ENCODE measurements at regions not wholly inside any gene's neighbourhood (a gene's known extent, or its start where the extent isn't known, plus 50 kb on each side); places are given as distances from the start of the nearest gene placed in this dataset.
"Not testable (repeated sequence)": the region's sequence is repeated elsewhere in the genome, so short reads cannot be mapped to it uniquely, and the experiment has no call there.

DNA sequence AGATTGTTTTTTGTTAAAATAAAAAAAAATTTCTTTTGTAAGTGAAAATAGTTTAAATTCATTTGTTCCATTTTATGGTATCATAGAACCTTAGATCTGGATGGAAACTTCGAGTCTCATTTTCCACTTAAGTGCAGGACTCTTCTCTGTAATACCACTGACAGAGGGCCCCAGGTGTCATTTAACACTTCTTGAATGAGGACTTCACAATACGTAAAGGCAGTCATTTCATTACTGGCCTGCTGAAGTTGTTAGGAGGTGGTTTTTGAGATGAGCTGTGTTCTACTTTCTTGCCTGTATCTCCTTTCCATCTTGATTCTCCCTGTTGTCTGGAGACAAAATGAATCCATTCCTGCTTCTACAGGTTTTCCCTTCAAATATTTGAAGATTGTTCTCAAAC is 455.3 kb downstream of the DMRT2 start:
- no peak for DNase-seq

DNA sequence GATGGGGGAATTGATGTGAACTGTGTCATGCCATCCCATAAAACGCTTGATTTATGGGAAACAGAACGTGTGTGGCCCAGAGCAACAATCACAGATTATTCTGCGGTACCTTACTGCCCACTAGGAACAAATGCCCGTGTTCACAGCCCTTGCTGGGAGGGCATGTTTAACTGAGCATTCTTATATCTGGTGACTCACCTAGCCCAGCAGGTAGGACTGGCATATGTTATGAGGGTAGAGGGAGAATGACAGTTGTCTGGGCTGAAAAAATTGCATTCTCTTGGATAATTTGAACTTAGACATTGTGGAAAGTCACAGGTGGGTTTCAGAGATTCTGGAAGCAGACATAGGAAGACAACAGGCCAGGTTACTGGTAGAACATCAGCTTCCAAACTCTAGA is 460.6 kb downstream of the DMRT2 start:
- DNase-seq, result no peak

DNA sequence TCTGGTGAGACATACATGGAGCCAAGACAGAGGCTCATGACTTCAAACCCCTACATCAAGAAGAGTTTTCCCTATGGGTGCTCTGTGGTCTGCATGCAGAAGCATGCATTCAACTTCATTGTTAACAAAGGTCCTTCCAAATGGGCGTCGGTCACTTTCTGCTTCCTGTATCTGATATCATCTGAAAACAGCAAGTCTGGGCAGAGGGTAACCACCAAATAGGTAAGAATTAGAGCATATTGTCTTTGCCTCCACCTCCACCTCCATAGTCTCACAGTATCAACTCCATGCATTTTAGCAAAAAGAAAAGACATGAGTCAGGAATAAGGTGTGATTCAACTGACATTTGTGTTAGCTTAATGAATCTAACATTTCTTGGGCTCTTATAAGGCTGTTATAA is 462.9 kb downstream of the DMRT2 start:
- DNase-seq, result no peak

DNA sequence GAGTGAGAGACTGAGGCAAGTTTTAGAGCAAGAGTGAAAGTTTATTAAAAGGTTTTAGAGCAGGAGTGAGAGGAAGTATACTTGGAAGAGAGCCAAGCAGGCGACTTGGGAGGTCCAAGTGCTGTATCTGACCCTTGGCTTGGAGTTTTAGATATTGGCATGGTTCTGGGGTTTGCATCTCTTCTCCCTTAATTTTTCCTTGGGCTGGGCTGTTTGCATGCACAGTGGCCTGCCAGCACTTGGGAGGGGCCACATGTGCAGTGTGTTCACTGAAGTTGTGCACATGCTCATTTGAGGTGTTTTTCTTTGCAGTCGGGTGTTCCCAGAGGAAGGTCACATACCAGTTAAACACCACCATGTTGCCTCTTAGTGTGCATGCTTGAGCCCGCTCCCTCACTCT is 464.1 kb downstream of the DMRT2 start:
- DNase-seq, result no peak

DNA sequence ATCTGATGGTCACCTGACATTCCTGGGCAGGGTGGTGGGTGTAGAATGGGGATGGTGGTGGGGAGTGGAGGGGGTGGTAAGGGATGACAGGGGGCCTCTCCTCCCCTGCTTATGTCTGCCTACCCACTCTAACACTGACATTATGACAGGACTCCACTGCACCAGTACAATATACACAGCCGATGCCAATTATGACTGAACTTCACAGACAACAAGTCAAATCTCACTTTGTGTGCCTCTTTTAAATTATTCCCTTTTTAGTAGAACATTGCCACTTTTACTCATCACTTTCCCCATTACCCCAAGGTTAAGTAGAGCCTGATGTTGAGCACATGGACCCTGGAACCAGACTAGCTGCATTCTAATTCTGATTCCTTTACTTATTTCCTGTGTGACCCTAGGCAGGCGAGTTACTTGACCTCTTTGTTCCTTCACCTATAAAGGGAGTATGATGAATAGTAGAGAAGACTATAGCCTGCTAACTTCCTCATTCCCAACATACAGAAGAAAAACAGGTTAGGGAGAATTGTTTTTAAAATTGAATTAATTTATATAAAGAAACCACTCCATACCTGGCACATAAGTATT is 464.7 kb downstream of the DMRT2 start:
- DNase-seq, result no peak

DNA sequence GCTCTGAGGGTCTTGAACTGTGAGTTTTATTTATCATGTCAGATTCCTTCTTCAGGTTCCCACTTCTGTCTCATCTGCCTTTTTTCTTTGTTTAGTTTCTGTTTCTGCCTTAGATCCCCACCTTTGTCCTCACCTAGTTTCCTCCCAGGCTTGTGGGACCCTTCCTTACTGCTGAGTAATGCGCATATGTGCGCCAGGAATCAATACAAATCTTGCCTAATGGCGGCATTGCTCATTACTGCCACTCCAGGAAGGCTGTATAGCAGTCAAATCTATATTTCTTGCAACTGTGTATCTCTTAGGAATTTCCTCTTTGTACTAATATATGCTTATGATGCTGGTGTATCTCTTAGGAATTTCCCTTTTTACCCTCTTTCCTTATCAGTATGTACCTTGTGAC is 465.4 kb downstream of the DMRT2 start:
- DNase-seq, result no peak

DNA sequence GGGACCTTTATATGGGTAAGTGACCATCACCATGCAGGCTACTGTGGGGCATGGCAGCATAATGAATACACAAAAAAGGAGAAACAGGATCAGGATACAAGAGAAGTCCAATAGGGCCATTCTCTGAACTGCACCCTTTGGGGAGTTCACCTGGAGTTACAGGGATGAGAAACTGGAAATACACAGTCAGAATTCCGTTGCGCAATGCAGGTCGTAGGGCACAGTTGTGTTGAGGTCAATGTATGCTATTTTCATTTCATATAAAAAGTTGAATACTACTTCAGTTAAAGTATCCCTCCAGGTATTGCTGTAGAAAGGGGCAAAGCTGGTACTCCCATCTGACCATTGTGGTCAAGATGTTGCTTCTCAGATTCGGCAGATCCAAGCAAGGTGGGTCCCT is 471.4 kb downstream of the DMRT2 start:
- no peak for DNase-seq

DNA sequence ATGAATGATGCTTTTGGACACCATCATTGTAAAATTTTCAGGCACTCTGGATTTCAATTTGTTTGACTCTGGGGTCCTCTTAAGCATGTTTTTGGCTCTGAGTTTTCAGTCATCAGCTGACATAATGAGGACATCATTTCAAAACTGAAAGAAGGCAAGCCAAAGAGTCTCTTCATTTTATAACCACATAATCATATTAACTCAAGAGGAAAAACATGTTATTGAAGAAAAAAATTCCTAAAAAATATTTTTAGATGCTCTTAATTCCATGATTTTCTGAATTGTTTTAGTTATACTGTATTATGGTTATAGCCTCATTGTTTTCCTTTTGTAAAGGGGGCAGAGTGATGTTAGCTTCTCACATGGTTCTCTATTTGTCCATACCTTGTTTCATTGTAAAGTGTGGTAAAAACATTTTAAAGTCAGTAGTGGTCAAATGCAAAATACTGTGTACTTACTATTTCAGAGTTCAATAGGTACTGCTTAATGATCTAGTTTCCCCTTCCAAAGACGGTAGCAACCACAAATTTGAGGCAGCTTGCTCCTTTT is 472.1 kb downstream of the DMRT2 start:
- DNase-seq, result no peak

DNA sequence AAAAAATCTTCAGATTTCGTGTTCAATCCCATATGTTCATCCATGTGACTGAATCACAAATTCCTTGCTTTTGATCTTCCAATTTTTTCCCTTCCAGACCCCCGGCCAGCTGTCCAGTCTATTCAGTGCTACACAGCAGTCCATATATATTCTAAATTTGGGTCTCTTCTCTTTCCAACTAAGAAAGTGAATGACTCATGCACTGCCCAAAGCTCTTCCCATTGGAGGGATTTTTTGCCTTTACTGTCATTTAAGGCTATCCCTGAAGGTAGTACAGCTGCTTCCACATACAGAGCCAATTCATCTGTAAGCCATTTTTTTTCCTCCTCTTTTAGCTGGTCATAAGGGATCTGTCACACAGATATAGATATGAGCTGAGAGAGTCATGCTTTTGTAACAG is 478.3 kb downstream of the DMRT2 start:
- DNase-seq, result no peak

DNA sequence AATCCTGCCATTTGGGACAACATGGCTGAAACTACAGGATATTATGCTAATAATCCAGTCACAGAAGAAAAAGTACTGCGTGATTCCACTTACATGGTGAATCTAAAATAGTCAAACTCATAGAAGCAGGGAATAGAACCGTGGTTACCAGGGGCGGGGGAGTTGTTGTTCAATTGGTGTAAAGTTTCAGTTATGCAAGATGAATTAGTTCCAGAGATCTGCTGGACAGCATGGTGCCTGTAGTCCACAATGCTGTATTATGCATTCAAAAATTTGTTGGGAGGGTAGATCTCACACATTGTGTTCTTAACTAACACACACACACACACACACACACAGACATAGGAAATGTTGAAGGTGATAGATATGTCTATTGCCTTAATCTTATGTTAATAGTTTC is 480.5 kb downstream of the DMRT2 start:
- DNase-seq, result no peak

DNA sequence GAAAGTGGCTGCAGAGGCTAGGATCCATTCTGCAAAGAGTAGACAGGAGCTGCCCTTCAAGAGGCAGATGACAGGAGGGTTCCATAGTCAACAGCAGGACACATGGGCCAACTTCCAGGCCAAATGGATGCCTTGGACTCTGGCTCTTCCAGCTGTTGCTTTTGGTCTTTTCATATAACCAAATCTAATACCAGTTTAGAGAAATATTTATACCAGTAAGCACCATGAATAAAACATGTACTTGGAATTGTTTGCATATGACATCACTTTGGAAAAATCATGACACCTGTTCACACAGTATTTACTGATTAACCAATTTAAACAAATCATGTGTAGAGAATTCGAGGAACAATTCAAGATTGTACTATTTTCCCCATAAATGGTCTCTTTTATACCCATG is 481.3 kb downstream of the DMRT2 start:
- DNase-seq, result no peak

DNA sequence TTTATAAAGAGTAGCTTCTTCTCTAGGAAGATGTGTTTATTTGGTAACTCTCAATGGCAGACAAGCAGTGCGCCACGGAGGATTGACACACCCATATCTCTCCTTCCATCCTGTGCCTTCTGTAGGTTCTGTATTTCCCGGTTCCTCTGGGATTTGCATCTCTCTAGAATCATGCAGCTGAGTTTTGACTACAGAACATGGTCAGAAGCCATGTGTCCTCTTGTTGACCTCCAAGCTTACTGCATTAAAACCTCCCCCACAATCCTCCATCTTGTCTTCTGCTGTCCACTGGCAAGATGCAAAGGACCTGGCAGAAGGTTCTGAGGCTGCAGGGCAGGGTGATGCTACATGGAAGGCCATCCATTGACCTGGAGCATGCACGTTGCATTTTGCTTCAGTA is 482.0 kb downstream of the DMRT2 start:
- no peak for DNase-seq

DNA sequence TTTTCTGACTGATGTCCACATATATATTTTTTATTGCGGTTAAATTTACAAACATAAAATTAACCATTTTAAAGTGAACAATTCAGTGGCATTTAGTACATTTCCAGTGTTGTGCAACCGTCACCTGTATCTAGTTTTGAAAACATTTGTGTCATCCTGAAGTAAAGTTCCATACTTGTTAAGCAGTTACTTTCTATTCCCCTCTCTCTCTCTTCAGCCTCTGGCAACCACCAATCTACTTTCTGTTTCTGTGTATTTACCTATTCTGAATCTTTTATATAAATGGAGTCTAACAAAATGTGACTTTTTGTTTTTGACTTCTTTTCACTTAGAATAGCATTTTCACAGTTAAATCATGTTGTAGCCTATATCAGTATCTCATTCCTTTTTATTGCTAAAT is 480.1 kb upstream of the SMARCA2 start:
- no peak for DNase-seq

DNA sequence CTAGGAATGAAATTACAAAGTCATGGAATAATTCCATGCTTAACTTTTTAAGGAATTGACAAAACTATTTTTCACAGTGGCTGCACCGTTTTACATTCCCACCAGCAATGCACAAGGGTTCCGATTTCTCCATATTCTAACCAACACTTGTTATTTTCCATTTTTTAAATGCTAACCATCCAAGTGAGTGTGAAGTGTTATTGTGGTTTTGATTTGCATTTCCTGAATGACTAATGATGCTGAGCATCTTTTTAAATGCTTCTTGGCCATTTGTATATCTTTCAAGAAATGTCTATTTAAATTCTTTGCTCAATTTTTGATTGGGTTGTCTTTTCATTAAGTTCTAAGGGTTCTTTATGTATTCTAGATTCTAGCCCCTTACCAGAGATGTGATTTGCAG is 479.5 kb upstream of the SMARCA2 start:
- DNase-seq, result no peak

DNA sequence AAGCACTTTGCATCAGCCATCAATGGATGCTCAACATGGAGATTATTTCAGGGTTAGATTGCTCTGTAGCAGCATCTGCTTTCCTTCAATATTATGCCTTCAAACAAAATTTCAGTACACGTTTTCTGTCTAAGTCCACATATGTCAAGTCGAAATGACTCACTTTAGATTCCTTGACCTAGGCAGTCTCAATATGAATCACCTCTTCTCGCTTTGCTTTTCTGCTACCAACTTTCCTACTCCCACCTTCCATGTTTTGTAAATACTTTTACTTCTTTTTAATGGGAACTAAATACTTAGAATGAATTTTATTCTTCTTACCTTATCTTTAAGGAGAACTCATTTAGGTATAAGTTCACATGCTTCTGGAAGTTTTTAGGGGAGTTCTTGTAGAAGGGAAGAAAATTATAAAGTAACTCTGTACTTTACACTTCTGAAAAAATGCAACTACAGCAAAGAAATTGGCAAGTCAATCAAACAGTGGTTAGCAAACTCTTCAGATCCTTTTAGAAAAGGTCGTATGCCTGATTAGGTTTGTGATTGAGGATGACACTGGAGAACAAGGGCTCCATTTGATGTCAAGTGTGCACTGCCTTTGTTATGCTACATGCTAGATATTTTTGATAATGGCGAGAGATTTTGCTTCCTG is 478.5 kb upstream of the SMARCA2 start:
- no peak for DNase-seq

DNA sequence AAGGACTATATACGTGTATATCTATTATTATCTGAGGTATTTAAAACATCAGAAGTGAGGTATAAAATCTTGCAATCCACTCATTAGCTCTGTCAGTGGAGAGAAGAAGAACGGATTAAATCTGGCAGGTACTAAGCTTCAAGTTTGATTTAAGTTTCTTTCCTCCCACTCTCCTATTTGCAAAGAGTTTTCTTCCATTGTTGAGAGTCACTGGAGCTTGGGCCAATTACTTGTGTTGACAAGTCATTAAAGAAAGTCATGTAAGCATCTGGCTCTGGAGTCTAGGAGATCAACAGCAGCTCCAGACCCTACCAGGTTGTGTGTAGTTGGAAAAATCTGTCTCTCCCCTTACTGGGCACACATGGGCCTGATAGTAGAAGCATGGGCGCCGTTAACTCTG is 476.8 kb upstream of the SMARCA2 start:
- DNase-seq, result no peak

DNA sequence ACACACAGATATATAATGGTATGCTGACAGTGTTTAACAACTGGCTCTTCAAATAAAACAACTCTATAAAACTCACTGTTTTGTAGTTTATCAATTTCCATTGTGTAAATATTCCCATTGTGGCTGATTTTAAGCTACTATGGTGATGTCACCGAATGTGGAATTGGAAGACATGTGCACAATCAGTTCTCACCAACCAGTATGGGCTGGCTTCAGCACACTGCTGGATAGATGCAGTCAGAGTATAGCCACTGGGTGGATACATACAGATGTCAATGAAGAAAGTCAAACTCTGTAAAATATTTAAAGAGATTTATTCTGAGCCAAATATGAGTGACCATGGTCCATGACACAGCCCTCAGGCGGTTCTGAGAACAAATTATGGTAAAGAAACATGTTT is 475.9 kb upstream of the SMARCA2 start:
- DNase-seq, result no peak

DNA sequence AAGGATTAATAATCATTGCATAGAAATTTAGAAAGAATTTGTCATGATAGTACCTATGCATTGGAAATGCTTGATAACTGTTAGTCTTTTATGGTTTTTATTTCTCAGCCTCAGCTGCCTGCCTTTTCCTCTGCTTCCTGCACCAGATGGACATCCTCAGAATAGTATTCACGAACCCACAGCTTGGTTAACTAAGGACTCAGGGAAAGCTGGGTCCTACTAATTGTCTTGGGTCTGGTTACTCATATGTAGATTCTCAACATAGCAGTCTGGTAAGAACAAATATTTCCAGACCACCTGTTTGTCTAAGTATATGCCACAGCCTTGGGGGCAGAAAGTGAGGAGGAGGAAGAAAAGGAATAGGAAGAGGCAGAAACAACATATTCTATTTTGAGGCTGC is 464.5 kb upstream of the SMARCA2 start:
- no peak for DNase-seq

DNA sequence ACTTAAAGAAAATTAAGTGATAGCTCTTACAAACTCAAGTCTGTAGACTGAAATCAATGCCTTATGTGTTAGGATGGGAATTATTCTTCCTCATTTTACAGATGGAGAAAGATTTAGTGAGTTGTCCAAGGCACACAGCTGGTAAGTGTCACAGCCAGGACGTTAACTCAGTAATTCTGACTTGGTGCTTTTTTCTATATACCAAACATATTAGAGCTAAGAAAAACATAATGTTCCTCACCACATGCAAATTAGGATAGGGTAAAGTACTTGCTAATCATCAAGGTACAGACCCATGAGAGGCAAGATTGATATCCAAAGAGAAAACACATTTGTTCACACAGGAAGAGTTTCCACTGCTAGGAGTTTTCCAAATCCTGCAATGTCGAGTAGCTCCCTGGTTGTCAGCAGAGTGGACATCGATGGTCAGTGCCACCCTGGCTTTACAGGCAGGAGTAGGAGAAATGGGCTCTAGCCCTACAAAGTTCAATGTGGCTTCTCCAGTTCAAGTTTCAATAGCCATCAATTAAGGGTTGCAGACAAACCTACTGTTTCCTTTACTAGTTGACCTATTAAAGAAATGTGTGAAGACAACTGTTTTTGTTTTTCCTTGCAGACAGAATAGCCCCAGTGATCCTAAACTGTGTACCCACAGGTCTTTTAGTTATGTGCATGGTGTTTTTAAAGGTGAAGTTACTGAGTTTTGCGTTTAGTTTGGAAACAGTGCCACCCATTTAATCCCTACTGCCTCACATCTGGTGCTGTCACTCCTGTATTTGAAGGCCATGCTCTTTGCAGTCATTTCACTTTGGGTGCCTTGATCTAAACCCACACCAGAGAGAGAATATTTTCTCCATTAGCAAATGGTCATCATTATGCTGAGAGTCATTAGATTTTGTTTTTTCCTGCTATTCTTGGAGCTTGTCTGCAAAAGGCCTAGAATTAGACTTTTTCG is 460.8 kb upstream of the SMARCA2 start:
- no peak for DNase-seq

DNA sequence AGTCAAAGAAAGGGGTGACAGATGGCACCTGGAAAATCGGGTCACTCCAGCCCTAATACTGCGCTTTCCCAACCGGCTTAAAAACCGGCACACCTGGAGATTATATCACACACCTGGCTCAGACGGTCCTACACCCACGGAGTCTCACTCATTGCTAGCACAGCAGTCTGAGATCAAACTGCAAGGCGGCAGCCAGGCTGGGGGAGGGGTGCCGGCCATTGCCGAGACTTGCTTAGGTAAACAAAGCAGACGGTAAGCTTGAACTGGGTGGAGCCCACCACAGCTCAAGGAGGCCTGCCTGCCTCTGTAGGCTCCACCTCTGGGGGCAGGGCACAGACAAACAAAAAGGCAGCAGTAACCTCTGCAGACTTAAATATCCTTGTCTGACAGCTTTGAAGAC is 456.5 kb upstream of the SMARCA2 start:
- DNase-seq, result not testable (repeated sequence)

DNA sequence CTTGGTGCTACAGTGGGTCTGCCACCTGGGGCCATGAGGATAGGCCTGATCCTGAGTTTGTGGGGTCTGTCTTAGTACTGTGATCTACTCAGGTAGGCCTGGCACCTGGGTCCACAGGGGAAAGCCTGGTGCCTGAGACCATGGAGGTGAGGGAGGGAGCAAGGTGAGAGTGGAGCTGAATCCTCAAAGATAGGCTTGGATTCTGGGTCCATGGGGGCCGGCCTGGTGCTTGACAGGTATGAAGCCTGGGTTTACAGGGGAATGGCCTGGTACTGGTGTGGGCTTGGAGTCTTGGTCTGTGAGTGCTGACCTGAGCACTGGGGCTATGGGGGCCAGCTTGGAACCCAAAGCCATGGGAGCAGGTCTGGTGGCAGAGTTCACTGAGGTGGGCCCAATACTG is 439.2 kb upstream of the SMARCA2 start:
- no peak for DNase-seq

DNA sequence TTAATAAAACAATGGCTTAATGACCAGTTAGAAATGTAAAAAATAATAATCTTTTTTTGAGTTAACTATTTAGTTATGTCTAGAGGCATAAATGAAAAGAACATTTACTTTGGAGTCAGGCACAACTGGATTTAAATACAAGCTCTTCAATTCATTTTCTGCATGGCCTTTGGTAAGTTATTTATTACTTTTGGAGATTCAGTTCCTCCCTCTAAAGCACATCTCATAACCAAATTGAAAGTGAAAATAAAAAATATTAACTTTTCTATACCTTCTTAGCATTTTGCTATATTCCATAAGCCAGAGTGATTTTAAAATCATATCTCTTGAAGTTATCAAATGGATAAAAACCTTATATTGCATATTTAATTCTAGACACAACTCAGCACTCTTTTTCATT is 434.9 kb upstream of the SMARCA2 start:
- no peak for DNase-seq

DNA sequence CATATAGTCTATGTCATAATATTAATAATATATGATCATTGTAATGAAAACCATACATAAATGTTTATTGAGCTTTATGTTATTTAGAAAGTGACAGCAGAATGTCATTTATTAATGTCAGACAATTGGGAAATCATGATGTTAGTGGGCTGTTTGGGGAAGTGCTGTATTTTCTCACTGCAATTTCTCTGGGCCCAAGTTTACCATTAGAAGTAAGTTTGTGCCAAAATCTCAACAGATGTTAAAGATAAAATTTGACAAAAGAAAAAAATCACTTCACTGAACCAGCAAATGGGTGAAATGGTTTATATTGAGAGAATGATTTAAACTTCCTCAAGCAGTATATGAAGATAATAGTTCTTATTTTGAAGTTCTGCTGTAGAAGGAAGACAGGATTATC is 433.2 kb upstream of the SMARCA2 start:
- DNase-seq, result no peak

DNA sequence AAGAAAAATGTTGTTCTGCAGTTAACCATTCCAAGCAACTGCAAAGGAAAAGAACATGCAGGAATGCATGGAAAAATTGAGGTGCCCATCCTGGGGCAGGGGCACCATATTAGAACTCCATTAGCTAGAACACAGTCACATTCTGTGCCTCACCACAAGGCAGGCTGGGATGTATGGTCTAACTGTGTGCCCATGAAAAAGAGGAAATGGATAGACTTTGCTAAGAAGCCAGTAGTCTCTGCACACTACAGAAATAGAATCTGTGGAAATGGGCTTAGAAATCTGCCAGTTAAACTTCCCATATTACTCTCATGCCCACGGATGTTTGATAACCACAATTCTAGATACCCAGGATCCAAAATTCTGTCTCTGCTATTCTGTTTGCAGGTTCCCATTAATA is 423.8 kb upstream of the SMARCA2 start:
- no peak for DNase-seq

All from SHP77 treated with DMSO at 0.1 percent for 48 hours (cell line).